ENCODE measurements at regions not wholly inside any gene's neighbourhood (a gene's known extent, or its start where the extent isn't known, plus 50 kb on each side); places are given as distances from the start of the nearest gene placed in this dataset.

DNA sequence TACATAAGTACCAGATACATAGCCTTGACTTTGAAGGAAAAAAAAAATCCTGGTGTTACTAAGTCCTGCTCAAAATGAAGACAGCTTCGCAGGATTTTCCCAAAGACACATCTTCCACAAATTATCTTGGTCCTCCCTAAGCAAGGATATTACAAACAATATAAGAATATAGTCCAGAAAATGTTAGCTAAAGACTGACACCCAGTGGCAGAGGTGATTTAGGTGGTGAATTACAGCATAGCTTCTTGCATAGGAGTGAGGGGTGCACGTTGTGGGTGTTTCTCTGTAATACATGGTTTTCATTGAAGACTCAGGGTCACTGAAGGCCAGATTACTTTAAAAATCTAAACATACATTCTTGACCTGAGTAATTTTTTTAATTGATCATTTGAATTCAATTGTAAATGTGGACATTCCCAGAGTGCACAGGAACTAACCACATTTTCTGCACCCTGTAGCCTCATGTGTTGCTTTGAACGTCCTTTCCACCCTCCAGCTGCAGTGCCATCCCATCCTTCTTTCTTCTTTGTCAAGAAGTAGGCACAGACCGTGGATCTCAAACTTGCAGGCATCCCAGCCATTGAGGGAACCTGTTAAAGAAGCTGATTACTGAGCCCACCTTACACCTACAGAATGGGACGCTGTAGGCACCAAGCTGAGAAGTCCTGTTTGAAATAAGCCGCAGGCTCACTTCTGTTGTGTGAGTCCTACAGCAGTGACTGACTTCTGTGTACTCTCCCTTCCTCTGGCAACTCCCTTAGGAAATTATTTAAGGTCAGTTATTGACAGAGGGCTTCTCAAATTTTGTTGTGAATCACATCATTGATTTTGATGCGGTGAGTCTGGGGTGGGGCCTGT lies 102.6 kb downstream of the PERP start:
- DNase-seq (ENCODE audit: low spot score, unreplicated experiment): no peak
- Mint-ChIP-seq H3K27ac (no peak overlapping the region), H3K9me3 (ENCODE audit: low read depth) (no peaks in the 10 kb centered on the region), H3K4me3 (ENCODE audit: low read depth) (no peak overlapping the region), H3K27me3 (no peaks in the 10 kb centered on the region), H3K36me3 (ENCODE audit: insufficient read depth) (no peaks in the 10 kb centered on the region), H3K4me1 (ENCODE audit: low read depth) (peaks cover 18% of the 10 kb centered on the region)
- TF ChIP-seq, protein P1, sequence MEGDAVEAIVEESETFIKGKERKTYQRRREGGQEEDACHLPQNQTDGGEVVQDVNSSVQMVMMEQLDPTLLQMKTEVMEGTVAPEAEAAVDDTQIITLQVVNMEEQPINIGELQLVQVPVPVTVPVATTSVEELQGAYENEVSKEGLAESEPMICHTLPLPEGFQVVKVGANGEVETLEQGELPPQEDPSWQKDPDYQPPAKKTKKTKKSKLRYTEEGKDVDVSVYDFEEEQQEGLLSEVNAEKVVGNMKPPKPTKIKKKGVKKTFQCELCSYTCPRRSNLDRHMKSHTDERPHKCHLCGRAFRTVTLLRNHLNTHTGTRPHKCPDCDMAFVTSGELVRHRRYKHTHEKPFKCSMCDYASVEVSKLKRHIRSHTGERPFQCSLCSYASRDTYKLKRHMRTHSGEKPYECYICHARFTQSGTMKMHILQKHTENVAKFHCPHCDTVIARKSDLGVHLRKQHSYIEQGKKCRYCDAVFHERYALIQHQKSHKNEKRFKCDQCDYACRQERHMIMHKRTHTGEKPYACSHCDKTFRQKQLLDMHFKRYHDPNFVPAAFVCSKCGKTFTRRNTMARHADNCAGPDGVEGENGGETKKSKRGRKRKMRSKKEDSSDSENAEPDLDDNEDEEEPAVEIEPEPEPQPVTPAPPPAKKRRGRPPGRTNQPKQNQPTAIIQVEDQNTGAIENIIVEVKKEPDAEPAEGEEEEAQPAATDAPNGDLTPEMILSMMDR (IDR thresholded peaks at IDR 0.05; ENCODE audit: unreplicated experiment): peak; percentile 54

DNA sequence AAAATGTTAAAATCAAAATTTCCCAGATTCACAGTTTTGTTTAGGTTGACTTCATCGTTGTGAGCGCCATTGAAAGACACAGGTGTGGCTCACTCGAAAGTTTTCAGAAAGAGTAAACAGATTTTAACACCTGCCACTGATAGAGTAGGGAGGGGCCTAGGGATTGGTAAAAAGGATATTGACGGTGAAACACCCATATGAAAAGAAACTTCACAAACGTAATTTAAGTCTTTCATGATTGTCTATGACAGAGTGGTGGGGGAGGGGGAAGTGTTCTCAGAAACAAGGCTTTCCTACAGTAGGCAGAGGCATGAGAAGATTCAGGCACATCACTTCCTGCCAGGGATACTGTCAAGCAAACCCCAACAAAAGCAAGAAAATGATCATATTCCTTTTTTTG lies 101.4 kb downstream of the PERP start:
- no peaks in the 10 kb centered on the region for H3K9me3 Mint-ChIP-seq (ENCODE audit: low read depth)
- no peaks in the 10 kb centered on the region for H3K27me3 Mint-ChIP-seq
- TF ChIP-seq, protein P1 (IDR thresholded peaks at IDR 0.05; ENCODE audit: unreplicated experiment): no peak
- no peak overlapping the region for H3K27ac Mint-ChIP-seq
- DNase-seq (ENCODE audit: low spot score, unreplicated experiment): no peak
- no peak overlapping the region for H3K4me3 Mint-ChIP-seq (ENCODE audit: low read depth)
- peaks cover 18% of the 10 kb centered on the region for H3K4me1 Mint-ChIP-seq (ENCODE audit: low read depth)
- no peaks in the 10 kb centered on the region for H3K36me3 Mint-ChIP-seq (ENCODE audit: insufficient read depth)

DNA sequence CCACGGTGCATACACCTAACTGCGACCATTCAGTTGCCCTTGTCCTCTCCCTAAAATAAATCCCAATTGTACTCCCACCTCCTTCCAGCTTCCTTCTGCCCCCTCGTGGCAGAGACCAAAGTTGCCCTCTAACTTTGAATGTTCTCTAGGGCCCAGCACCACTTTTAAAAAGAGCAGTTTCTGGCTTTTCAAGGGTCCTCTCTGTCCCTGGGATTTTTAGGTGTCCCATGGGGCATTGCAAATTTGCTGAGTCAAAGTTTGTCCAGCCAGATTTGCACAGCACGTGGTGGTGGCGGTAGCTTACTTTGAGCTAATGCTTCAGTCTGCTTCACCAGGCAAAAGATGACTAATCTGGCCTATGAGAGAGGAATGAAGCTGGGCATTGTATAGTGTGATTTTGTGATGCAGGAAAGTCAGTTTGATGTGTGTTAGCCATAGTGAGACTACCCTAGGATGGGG lies 100.2 kb downstream of the PERP start:
- DNase-seq (ENCODE audit: low spot score, unreplicated experiment): no peak
- TF ChIP-seq, protein P1 (IDR thresholded peaks at IDR 0.05; ENCODE audit: unreplicated experiment): peak; percentile 57
- no peaks in the 10 kb centered on the region for H3K9me3 Mint-ChIP-seq (ENCODE audit: low read depth)
- peaks cover 18% of the 10 kb centered on the region for H3K4me1 Mint-ChIP-seq (ENCODE audit: low read depth)
- no peak overlapping the region for H3K27ac Mint-ChIP-seq
- H3K27me3 Mint-ChIP-seq: no peaks in the 10 kb centered on the region
- no peak overlapping the region for H3K4me3 Mint-ChIP-seq (ENCODE audit: low read depth)
- no peaks in the 10 kb centered on the region for H3K36me3 Mint-ChIP-seq (ENCODE audit: insufficient read depth)

DNA sequence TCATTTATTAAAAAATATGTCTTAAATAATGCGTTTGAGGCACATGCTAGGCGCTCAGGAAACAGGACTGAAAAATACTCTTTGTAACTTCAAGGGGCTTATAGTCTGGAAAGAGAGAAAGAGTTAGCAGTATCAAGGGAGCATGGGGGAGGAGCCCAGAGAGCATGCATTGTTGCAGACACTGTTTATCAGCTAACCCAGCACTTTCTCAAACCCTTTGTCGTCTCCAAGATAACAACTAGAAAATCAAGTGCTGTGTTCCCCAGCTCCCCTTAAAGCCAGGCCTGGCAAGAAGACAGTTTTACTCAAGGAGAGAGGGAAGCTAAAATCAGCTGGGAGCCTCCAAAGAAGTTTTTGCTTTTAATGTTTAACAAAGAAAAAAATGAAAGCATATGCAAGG lies 98.4 kb downstream of the PERP start:
- Mint-ChIP-seq H3K9me3 (ENCODE audit: low read depth) (no peaks in the 10 kb centered on the region), H3K27me3 (no peaks in the 10 kb centered on the region), H3K4me1 (ENCODE audit: low read depth) (peaks cover 18% of the 10 kb centered on the region), H3K4me3 (ENCODE audit: low read depth) (no peak overlapping the region), H3K36me3 (ENCODE audit: insufficient read depth) (no peaks in the 10 kb centered on the region), H3K27ac (no peak overlapping the region)
- no peak for DNase-seq (ENCODE audit: low spot score, unreplicated experiment)
- TF ChIP-seq, protein P1 (IDR thresholded peaks at IDR 0.05; ENCODE audit: unreplicated experiment): no peak

DNA sequence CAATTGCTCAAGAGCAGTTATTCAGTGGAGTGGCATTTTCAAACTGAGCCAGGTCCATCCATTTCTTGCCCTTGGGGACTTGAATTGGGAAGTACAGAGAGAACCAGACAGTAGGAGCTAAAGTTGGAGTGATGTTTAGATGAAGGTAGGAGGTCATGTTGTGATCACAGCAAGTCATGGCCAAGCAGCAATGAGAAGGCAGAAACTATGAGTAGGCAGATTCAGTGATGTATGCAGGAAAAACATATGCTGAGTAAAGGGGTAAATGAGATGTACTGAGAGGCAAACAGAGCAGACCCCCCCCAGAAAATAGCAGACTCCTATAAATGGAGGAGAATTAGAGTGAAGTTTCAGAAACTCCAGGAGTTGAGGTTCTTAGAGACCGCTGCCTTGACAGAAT lies 95.8 kb downstream of the PERP start:
- H3K4me3 Mint-ChIP-seq (ENCODE audit: low read depth): no peak overlapping the region
- TF ChIP-seq, protein P1 (IDR thresholded peaks at IDR 0.05; ENCODE audit: unreplicated experiment): no peak
- H3K36me3 Mint-ChIP-seq (ENCODE audit: insufficient read depth): no peaks in the 10 kb centered on the region
- no peak for DNase-seq (ENCODE audit: low spot score, unreplicated experiment)
- peaks cover 8% of the 10 kb centered on the region for H3K4me1 Mint-ChIP-seq (ENCODE audit: low read depth)
- no peaks in the 10 kb centered on the region for H3K9me3 Mint-ChIP-seq (ENCODE audit: low read depth)
- H3K27ac Mint-ChIP-seq: no peak overlapping the region
- H3K27me3 Mint-ChIP-seq: no peaks in the 10 kb centered on the region

All from progenitor cell of endocrine pancreas (in vitro differentiated cells).